HepG2 (cell line): ENCODE measurements at regions not wholly inside any gene's neighbourhood (a gene's known extent, or its start where the extent isn't known, plus 50 kb on each side); places are given as distances from the start of the nearest gene placed in this dataset.

Experiments used
- ADNP ChIP-seq: sonication (generic); formaldehyde crosslinking; IDR thresholded peaks from 2 replicates; pipeline ENCODE4 v1.4.0; 2020; ENCODE audit warnings: missing genetic modification reagents
- CREB3 ChIP-seq: sonication (generic); formaldehyde crosslinking; IDR thresholded peaks from 2 replicates; pipeline ENCODE4 v1.5.0; 2020; ENCODE audit warnings: missing genetic modification reagents
- EEA1 ChIP-seq: sonication (generic); formaldehyde crosslinking; IDR thresholded peaks from 2 replicates; pipeline ENCODE4 v1.5.1; 2020; ENCODE audit warnings: mild to moderate bottlenecking, missing genetic modification reagents, borderline replicate concordance
- EED ChIP-seq: sonication (generic); formaldehyde crosslinking; IDR thresholded peaks from 2 replicates; pipeline ENCODE4 v1.5.0; 2020; ENCODE audit warnings: mild to moderate bottlenecking, missing genetic modification reagents
- ESRRA ChIP-seq: sonication (generic); formaldehyde crosslinking; IDR thresholded peaks from 2 replicates; pipeline ENCODE4 v1.5.1; 2020; ENCODE audit warnings: mild to moderate bottlenecking, low read depth, missing genetic modification reagents
- GLI4 ChIP-seq: sonication (generic); formaldehyde crosslinking; IDR thresholded peaks from 2 replicates; pipeline ENCODE4 v1.5.1; 2020; ENCODE audit warnings: missing genetic modification reagents, mild to moderate bottlenecking, moderate library complexity, borderline replicate concordance
- HNRNPH1 ChIP-seq: fragments of 200-400 bp; formaldehyde crosslinking; optimal IDR thresholded peaks from 2 replicates; pipeline ENCODE3; 2017; ENCODE audit warnings: mild to moderate bottlenecking, low read depth, low read length
- HOXA7 ChIP-seq: sonication (generic); formaldehyde crosslinking; IDR thresholded peaks from 2 replicates; pipeline ENCODE4 v1.8.1; 2022; ENCODE audit warnings: mild to moderate bottlenecking, missing genetic modification reagents, moderate library complexity
- HOXD1 ChIP-seq: sonication (generic); formaldehyde crosslinking; IDR thresholded peaks from 2 replicates; pipeline ENCODE4 v1.5.0; 2020; ENCODE audit warnings: missing genetic modification reagents
- MIER2 ChIP-seq: IDR thresholded peaks from 2 replicates; pipeline ENCODE4 v1.6.1; 2016; ENCODE audit warnings: missing biosample characterization, missing genetic modification reagents
- MIER3 ChIP-seq: IDR thresholded peaks from 2 replicates; pipeline ENCODE4 v1.6.1; 2016; ENCODE audit warnings: missing compliant biosample characterization, borderline replicate concordance
- NCOA5 ChIP-seq: sonication (generic); formaldehyde crosslinking; IDR thresholded peaks from 2 replicates; pipeline ENCODE4 v1.4.0; 2020; ENCODE audit warnings: missing genetic modification reagents
- NFKBIZ ChIP-seq: IDR thresholded peaks from 2 replicates; pipeline ENCODE4 v1.6.1; 2018; ENCODE audit warnings: missing genetic modification reagents, missing compliant biosample characterization
- RELA ChIP-seq: sonication (generic); formaldehyde crosslinking; IDR thresholded peaks from 2 replicates; pipeline ENCODE4 v1.4.0; 2020; ENCODE audit warnings: missing genetic modification reagents
- RNF2 ChIP-seq: fragments of 450-650 bp; conservative IDR thresholded peaks from 2 replicates; pipeline ENCODE4 v1.6.1; 2016; ENCODE audit warnings: low read depth
- SALL2 ChIP-seq: sonication (generic); formaldehyde crosslinking; IDR thresholded peaks from 2 replicates; pipeline ENCODE4 v1.8.1; 2023; ENCODE audit warnings: mild to moderate bottlenecking, missing genetic modification reagents, inconsistent platforms
- TARDBP ChIP-seq: sonication (generic); formaldehyde crosslinking; IDR thresholded peaks from 2 replicates; pipeline ENCODE4 v1.8.0; 2022; ENCODE audit warnings: mild to moderate bottlenecking, missing genetic modification reagents
- TOPORS ChIP-seq: sonication (generic); formaldehyde crosslinking; IDR thresholded peaks from 2 replicates; pipeline ENCODE4 v1.8.0; 2023; ENCODE audit warnings: mild to moderate bottlenecking, missing genetic modification reagents
- TP53 ChIP-seq: sonication (generic); formaldehyde crosslinking; conservative IDR thresholded peaks from 2 replicates; pipeline ENCODE4 v1.4.0; 2020; ENCODE audit warnings: missing genetic modification reagents
- TRIM22 ChIP-seq: fragments of 450-650 bp; IDR thresholded peaks from 2 replicates; pipeline ENCODE4 v1.6.1; 2017
- ZFP37 ChIP-seq: sonication (generic); formaldehyde crosslinking; IDR thresholded peaks from 2 replicates; pipeline ENCODE4 v1.4.0; 2020; ENCODE audit warnings: missing genetic modification reagents, borderline replicate concordance
- ZFX ChIP-seq: sonication (generic); formaldehyde crosslinking; IDR thresholded peaks from 2 replicates; pipeline ENCODE4 v1.4.0; 2020; ENCODE audit warnings: mild to moderate bottlenecking, low read depth, missing genetic modification reagents, moderate library complexity
- ZMAT3 ChIP-seq: sonication (generic); formaldehyde crosslinking; conservative IDR thresholded peaks from 2 replicates; pipeline ENCODE4 v1.7.0; 2021; ENCODE audit warnings: missing genetic modification reagents
- ZNF224 ChIP-seq: sonication (generic); formaldehyde crosslinking; IDR thresholded peaks from 2 replicates; pipeline ENCODE4 v1.5.0; 2020; ENCODE audit warnings: mild to moderate bottlenecking, missing genetic modification reagents
- ZNF335 ChIP-seq: sonication (generic); formaldehyde crosslinking; IDR thresholded peaks from 2 replicates; pipeline ENCODE4 v1.4.0; 2020; ENCODE audit warnings: missing genetic modification reagents
- ZNF337 ChIP-seq: sonication (generic); formaldehyde crosslinking; IDR thresholded peaks from 2 replicates; pipeline ENCODE4 v1.5.1; 2020; ENCODE audit warnings: missing genetic modification reagents, low read depth, mild to moderate bottlenecking, borderline replicate concordance
- ZNF383 ChIP-seq: sonication (generic); formaldehyde crosslinking; IDR thresholded peaks from 2 replicates; pipeline ENCODE4 v1.4.0; 2020; ENCODE audit warnings: missing genetic modification reagents, mild to moderate bottlenecking, borderline replicate concordance
- ZNF577 ChIP-seq: sonication (generic); formaldehyde crosslinking; IDR thresholded peaks from 2 replicates; pipeline ENCODE4 v1.4.0; 2020; ENCODE audit warnings: mild to moderate bottlenecking, low read depth, missing genetic modification reagents, borderline replicate concordance
- ZNF768 ChIP-seq: sonication (generic); formaldehyde crosslinking; IDR thresholded peaks from 2 replicates; pipeline ENCODE4 v1.4.0; 2020; ENCODE audit warnings: missing genetic modification reagents
- ZNF879 ChIP-seq: sonication (generic); formaldehyde crosslinking; IDR thresholded peaks from 2 replicates; pipeline ENCODE4 v1.8.1; 2023; ENCODE audit warnings: missing genetic modification reagents
- ZZZ3 ChIP-seq: sonication (generic); formaldehyde crosslinking; IDR thresholded peaks from 2 replicates; pipeline ENCODE4 v1.4.0; 2020; ENCODE audit warnings: missing genetic modification reagents, mild to moderate bottlenecking, borderline replicate concordance
- TF ChIP-seq, protein P1 (sequence below): sonication (generic); formaldehyde crosslinking; IDR thresholded peaks from 2 replicates; pipeline ENCODE4 v1.5.0; 2020; ENCODE audit warnings: missing genetic modification reagents, mild to moderate bottlenecking, borderline replicate concordance

DNA sequence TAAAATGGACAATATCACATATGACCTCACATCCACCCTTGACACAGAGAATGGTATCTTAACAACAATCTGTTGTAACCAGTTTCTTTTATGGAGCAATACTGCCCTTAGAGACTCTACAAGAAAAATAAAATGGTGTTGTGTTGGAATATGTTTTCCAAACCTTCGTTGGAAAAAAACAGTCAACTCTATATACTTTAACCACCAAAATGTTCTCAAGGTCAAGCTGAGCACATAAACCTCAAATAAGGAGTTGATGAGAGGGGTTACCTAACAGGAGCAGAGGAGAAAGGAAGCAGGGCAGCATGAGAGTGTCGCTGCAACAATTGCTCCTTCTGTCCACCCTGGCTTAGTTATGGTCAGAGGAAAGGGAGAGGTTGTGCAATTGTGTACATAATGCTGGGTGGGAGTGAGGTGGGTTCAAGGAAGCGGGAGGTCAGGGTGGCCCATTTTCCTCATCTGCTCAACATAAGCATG, 179.2 kb upstream of the BMP4 start (continued):
- no peak for TF ChIP-seq ZNF383 (CRISPR knock-in tag)
- no peak for TF ChIP-seq HNRNPH1
- no peak for TF ChIP-seq ADNP (CRISPR knock-in tag)
- no peak for TF ChIP-seq ZNF577 (CRISPR knock-in tag)
- TF ChIP-seq TRIM22 = no peak
- TF ChIP-seq MIER2 (CRISPR knock-in tag) = no peak
- TF ChIP-seq EEA1 (CRISPR knock-in tag) = no peak
- TF ChIP-seq EED (CRISPR knock-in tag) = no peak
- no peak for TF ChIP-seq ZZZ3 (CRISPR knock-in tag)
- TF ChIP-seq TP53 (CRISPR knock-in tag) = no peak
- TF ChIP-seq ZNF224 (CRISPR knock-in tag) = no peak
- peak; percentile 65; the same call in 1 of the 2 replicates for TF ChIP-seq ESRRA
- TF ChIP-seq ZNF337 (CRISPR knock-in tag) = no peak
- no peak for TF ChIP-seq GLI4 (CRISPR knock-in tag)
- no peak for TF ChIP-seq RNF2
- TF ChIP-seq ZNF335 (CRISPR knock-in tag) = peak; percentile 60; the same call in 1 of the 2 replicates
- TF ChIP-seq NFKBIZ (CRISPR knock-in tag) = peak; percentile 93; the same call in 1 of the 2 replicates
- TF ChIP-seq TARDBP (CRISPR knock-in tag) = peak; percentile 85
- TF ChIP-seq, protein P1, sequence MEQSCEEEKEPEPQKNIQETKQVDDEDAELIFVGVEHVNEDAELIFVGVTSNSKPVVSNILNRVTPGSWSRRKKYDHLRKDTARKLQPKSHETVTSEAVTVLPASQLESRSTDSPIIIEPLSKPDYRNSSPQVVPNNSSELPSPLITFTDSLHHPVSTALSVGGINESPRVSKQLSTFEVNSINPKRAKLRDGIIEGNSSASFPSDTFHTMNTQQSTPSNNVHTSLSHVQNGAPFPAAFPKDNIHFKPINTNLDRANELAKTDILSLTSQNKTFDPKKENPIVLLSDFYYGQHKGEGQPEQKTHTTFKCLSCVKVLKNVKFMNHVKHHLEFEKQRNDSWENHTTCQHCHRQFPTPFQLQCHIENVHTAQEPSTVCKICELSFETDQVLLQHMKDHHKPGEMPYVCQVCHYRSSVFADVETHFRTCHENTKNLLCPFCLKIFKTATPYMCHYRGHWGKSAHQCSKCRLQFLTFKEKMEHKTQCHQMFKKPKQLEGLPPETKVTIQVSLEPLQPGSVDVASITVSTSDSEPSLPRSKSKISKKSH (CRISPR knock-in tag) = no peak
- TF ChIP-seq RELA = no peak
- TF ChIP-seq SALL2 (CRISPR knock-in tag) = no peak
- peak; percentile 43; the same call in 1 of the 2 replicates for TF ChIP-seq ZFX (CRISPR knock-in tag)
- no peak for TF ChIP-seq TOPORS (CRISPR knock-in tag)
- no peak for TF ChIP-seq HOXA7 (CRISPR knock-in tag)
- no peak for TF ChIP-seq ZMAT3 (CRISPR knock-in tag)
- no peak for TF ChIP-seq ZNF768
- no peak for TF ChIP-seq NCOA5 (CRISPR knock-in tag)
- no peak for TF ChIP-seq ZNF879
- no peak for TF ChIP-seq ZFP37
- TF ChIP-seq MIER3 (CRISPR knock-in tag) = peak; percentile 91; the same call in 1 of the 2 replicates
- TF ChIP-seq HOXD1 (CRISPR knock-in tag) = 0 out of 2 replicates have a peak, but pooled peaks have one; percentile 53
- no peak for TF ChIP-seq CREB3
